ENCODE measurements at regions not wholly inside any gene's neighbourhood (a gene's known extent, or its start where the extent isn't known, plus 50 kb on each side); places are given as distances from the start of the nearest gene placed in this dataset.

- no peak for DNase-seq (ENCODE audit: low read depth in 1 of 2, low spot score in 1 of 2)
- TF ChIP-seq CTCF (IDR thresholded peaks at IDR 0.05; ENCODE audit: insufficient read depth, low read length) (no peak), REST (IDR thresholded peaks at IDR 0.05; ENCODE audit: insufficient replicate concordance, low read depth) (no peak), POLR2AphosphoS5 (IDR thresholded peaks at IDR 0.05; ENCODE audit: low read depth) (no peak), GABPA (IDR thresholded peaks at IDR 0.05; ENCODE audit: low read depth) (no peak), SPI1 (IDR thresholded peaks at IDR 0.05; ENCODE audit: borderline replicate concordance, low read depth) (no peak)
- Histone ChIP-seq H3K27me3 (ENCODE audit: insufficient read depth, poor library complexity, severe bottlenecking) (no peaks in the 10 kb centered on the region), H3K4me3 (replicated peaks; ENCODE audit: insufficient read depth, low read length) (no peak overlapping the region), H3K27ac (replicated peaks) (no peak overlapping the region)
Measured at GRCh38 chr15:98363416-98363815, 284.9 kb upstream of the IGF1R start.

- H3K4me3 ChIP-seq (replicated peaks; ENCODE audit: insufficient read depth, low read length), result no peak overlapping the region
- TF ChIP-seq POLR2AphosphoS5 (IDR thresholded peaks at IDR 0.05; ENCODE audit: low read depth) (no peak), CTCF (IDR thresholded peaks at IDR 0.05; ENCODE audit: insufficient read depth, low read length) (no peak), SPI1 (IDR thresholded peaks at IDR 0.05; ENCODE audit: borderline replicate concordance, low read depth) (no peak), GABPA (IDR thresholded peaks at IDR 0.05; ENCODE audit: low read depth) (no peak), REST (IDR thresholded peaks at IDR 0.05; ENCODE audit: insufficient replicate concordance, low read depth) (no peak)
- H3K27ac ChIP-seq (replicated peaks), result no peak overlapping the region
- DNase-seq (ENCODE audit: low read depth in 1 of 2, low spot score in 1 of 2), result no peak
- H3K27me3 ChIP-seq (ENCODE audit: insufficient read depth, poor library complexity, severe bottlenecking), result no peaks in the 10 kb centered on the region
Measured at GRCh38 chr15:98363955-98364354, 284.4 kb upstream of the IGF1R start.

- H3K27me3 ChIP-seq (ENCODE audit: insufficient read depth, poor library complexity, severe bottlenecking), result no peaks in the 10 kb centered on the region
- no peak overlapping the region for H3K4me3 ChIP-seq (replicated peaks; ENCODE audit: insufficient read depth, low read length)
- no peak overlapping the region for H3K27ac ChIP-seq (replicated peaks)
- TF ChIP-seq SPI1 (IDR thresholded peaks at IDR 0.05; ENCODE audit: borderline replicate concordance, low read depth), result 0 out of 2 replicates have a peak, but pooled peaks have one; percentile 11
- no peak for TF ChIP-seq REST (IDR thresholded peaks at IDR 0.05; ENCODE audit: insufficient replicate concordance, low read depth)
- TF ChIP-seq CTCF (IDR thresholded peaks at IDR 0.05; ENCODE audit: insufficient read depth, low read length), result no peak
- no peak for TF ChIP-seq POLR2AphosphoS5 (IDR thresholded peaks at IDR 0.05; ENCODE audit: low read depth)
- TF ChIP-seq GABPA (IDR thresholded peaks at IDR 0.05; ENCODE audit: low read depth), result no peak
- no peak for DNase-seq (ENCODE audit: low read depth in 1 of 2, low spot score in 1 of 2)
Measured at GRCh38 chr15:98369081-98369716, 279.1 kb upstream of the IGF1R start.
